HEK293 (cell line): ENCODE measurements at regions not wholly inside any gene's neighbourhood (a gene's known extent, or its start where the extent isn't known, plus 50 kb on each side); places are given as distances from the start of the nearest gene placed in this dataset.
A peak's percentile ranks its signal among the peaks of the same experiment; 100 is the strongest.

ENCODE experiments used
- CTCF ChIA-PET: fragments of 350-600 bp; formaldehyde crosslinking; extraction: SDS; loops from one replicate; lab custom pipeline; 2021; ENCODE audit warnings: antibody characterized with exemption; lab: Yijun Ruan, JAX
- POLR2A ChIA-PET: fragments of 300-600 bp; formaldehyde crosslinking; extraction: SDS; loops from one replicate; lab custom pipeline; 2020; ENCODE audit warnings: antibody characterized with exemption, inconsistent platforms; lab: Yijun Ruan, JAX
- H3K27ac ChIP-seq: fragments of 200-500 bp; sonication (Bioruptor generic); 2 replicates; pipeline ENCODE4 v1.5.1; 2014; ENCODE audit warnings: low read depth, low read length, control low read depth, inconsistent platforms; ENCODE audit errors: extremely low read depth
- H3K36me3 ChIP-seq, 2 experiments: fragments of 200-500 bp in 1 of 2; sonication (Bioruptor generic) in 1 of 2; 1 replicate in 1 of 2; 2 replicates in 1 of 2; pipeline ENCODE4 v1.5.1; 2014 to 2017; ENCODE audit warnings: inconsistent platforms in 2 of 2, low read length in 2 of 2; ENCODE audit not compliant: control insufficient read depth in 2 of 2, insufficient read depth in 1 of 2
- H3K4me1 ChIP-seq: fragments of 200-500 bp; sonication (Bioruptor generic); 2 replicates; pipeline ENCODE4 v1.5.1; 2014; ENCODE audit warnings: mild to moderate bottlenecking, low read length, inconsistent platforms; ENCODE audit not compliant: control insufficient read depth, insufficient read depth
- H3K4me3 ChIP-seq: 2 replicates; pipeline ENCODE4 v1.5.1; 2011; ENCODE audit warnings: low read depth, mild to moderate bottlenecking, control low read depth, low read length, moderate library complexity
- H3K9me3 ChIP-seq: fragments of 200-500 bp; sonication (Bioruptor generic); 2 replicates; pipeline ENCODE4 v1.5.1; 2014; ENCODE audit warnings: low read depth, low read length, inconsistent platforms; ENCODE audit not compliant: control insufficient read depth, insufficient read depth
- AEBP2 ChIP-seq: fragments of 450-650 bp; formaldehyde crosslinking; IDR thresholded peaks from 2 replicates; pipeline ENCODE4 v1.5.1; 2016; ENCODE audit warnings: missing biosample characterization, missing genetic modification characterization, borderline replicate concordance
- ATF2 ChIP-seq: fragments of 450-650 bp; formaldehyde crosslinking; IDR thresholded peaks from 2 replicates; pipeline ENCODE4 v1.5.1; 2016; ENCODE audit warnings: missing biosample characterization, missing genetic modification characterization, low read depth
- MEIS1 ChIP-seq: sonication (generic); formaldehyde crosslinking; IDR thresholded peaks from 2 replicates; pipeline ENCODE4 v1.8.1; 2022; ENCODE audit warnings: missing genetic modification reagents, mild to moderate bottlenecking, borderline replicate concordance
- SCRT2 ChIP-seq: fragments of 450-650 bp; formaldehyde crosslinking; IDR thresholded peaks from 2 replicates; pipeline ENCODE4 v1.5.1; 2016; ENCODE audit warnings: missing biosample characterization, missing genetic modification characterization
- SP7 ChIP-seq: fragments of 450-650 bp; formaldehyde crosslinking; IDR thresholded peaks from 2 replicates; pipeline ENCODE4 v1.5.1; 2016; ENCODE audit warnings: missing biosample characterization, missing genetic modification characterization
- TCF7L2 ChIP-seq: IDR thresholded peaks from 2 replicates; pipeline ENCODE4 v1.6.1; 2011; ENCODE audit warnings: low read depth, mild to moderate bottlenecking, inconsistent platforms, low read length, moderate library complexity, borderline replicate concordance
- TRIM28 ChIP-seq: IDR thresholded peaks from 2 replicates; pipeline ENCODE4 v1.6.1; 2011; ENCODE audit warnings: low read length, control low read depth, borderline replicate concordance
- WT1 ChIP-seq: fragments of 450-650 bp; formaldehyde crosslinking; IDR thresholded peaks from 2 replicates; pipeline ENCODE4 v1.5.1; 2016; ENCODE audit warnings: missing biosample characterization, missing genetic modification characterization
- ZBTB10 ChIP-seq: fragments of 450-650 bp; formaldehyde crosslinking; IDR thresholded peaks from 2 replicates; pipeline ENCODE4 v1.5.1; 2016; ENCODE audit warnings: missing biosample characterization, missing genetic modification characterization
- ZBTB17 ChIP-seq: fragments of 450-650 bp; formaldehyde crosslinking; IDR thresholded peaks from 2 replicates; pipeline ENCODE4 v1.5.1; 2016; ENCODE audit warnings: missing biosample characterization, missing genetic modification characterization
- ZBTB21 ChIP-seq: fragments of 450-650 bp; formaldehyde crosslinking; IDR thresholded peaks from 2 replicates; pipeline ENCODE4 v1.5.1; 2017; ENCODE audit warnings: missing biosample characterization, missing genetic modification characterization
- ZFP69B ChIP-seq: fragments of 450-650 bp; formaldehyde crosslinking; IDR thresholded peaks from 2 replicates; pipeline ENCODE4 v1.5.1; 2016; ENCODE audit warnings: missing biosample characterization, missing genetic modification characterization
- ZNF10 ChIP-seq: fragments of 450-650 bp; formaldehyde crosslinking; IDR thresholded peaks from 2 replicates; pipeline ENCODE4 v1.5.1; 2017; ENCODE audit warnings: missing biosample characterization, missing genetic modification characterization
- ZNF112 ChIP-seq: fragments of 450-650 bp; formaldehyde crosslinking; IDR thresholded peaks from 2 replicates; pipeline ENCODE4 v1.5.0; 2017; ENCODE audit warnings: missing biosample characterization, missing genetic modification characterization
- ZNF121 ChIP-seq: fragments of 450-650 bp; formaldehyde crosslinking; IDR thresholded peaks from 2 replicates; pipeline ENCODE4 v1.5.1; 2016; ENCODE audit warnings: missing biosample characterization, missing genetic modification characterization
- ZNF16 ChIP-seq: fragments of 450-650 bp; formaldehyde crosslinking; IDR thresholded peaks from 2 replicates; pipeline ENCODE4 v1.5.1; 2016; ENCODE audit warnings: low read depth, missing biosample characterization, missing genetic modification characterization
- ZNF266 ChIP-seq: fragments of 450-650 bp; formaldehyde crosslinking; IDR thresholded peaks from 2 replicates; pipeline ENCODE4 v1.5.1; 2016; ENCODE audit warnings: missing biosample characterization, missing genetic modification characterization, low read depth
- ZNF513 ChIP-seq: fragments of 450-650 bp; IDR thresholded peaks from 2 replicates; pipeline ENCODE4 v1.5.1; 2018; ENCODE audit warnings: missing biosample characterization, missing genetic modification characterization
- ZNF529 ChIP-seq: fragments of 450-650 bp; formaldehyde crosslinking; IDR thresholded peaks from 2 replicates; pipeline ENCODE4 v1.5.1; 2017; ENCODE audit warnings: missing genetic modification characterization, missing biosample characterization; ENCODE audit not compliant: insufficient replicate concordance
- ZNF621 ChIP-seq: fragments of 450-650 bp; formaldehyde crosslinking; IDR thresholded peaks from 2 replicates; pipeline ENCODE4 v1.5.1; 2017; ENCODE audit warnings: missing biosample characterization, missing genetic modification characterization
- ZNF623 ChIP-seq: fragments of 450-650 bp; formaldehyde crosslinking; IDR thresholded peaks from 2 replicates; pipeline ENCODE4 v1.5.1; 2016; ENCODE audit warnings: missing biosample characterization, missing genetic modification characterization
- ZNF776 ChIP-seq: fragments of 450-650 bp; formaldehyde crosslinking; IDR thresholded peaks from 2 replicates; pipeline ENCODE4 v1.5.0; 2017; ENCODE audit warnings: missing biosample characterization, missing genetic modification characterization, borderline replicate concordance
- ZSCAN4 ChIP-seq: fragments of 450-650 bp; formaldehyde crosslinking; IDR thresholded peaks from 2 replicates; pipeline ENCODE4 v1.5.1; 2017; ENCODE audit warnings: missing biosample characterization, missing genetic modification characterization

GRCh38 chr5:174362514-174362913 lies 317.0 kb downstream of the NSG2 start (continued):
- no peak for TF ChIP-seq ZNF621
- TF ChIP-seq ZNF623 (tag by site-specific recombination) = no peak
- TF ChIP-seq ZFP69B = no peak
- no peak for TF ChIP-seq ZNF112 (tag by site-specific recombination)
- TF ChIP-seq ZNF121 (tag by site-specific recombination) = no peak
- TF ChIP-seq ZBTB21 (tag by site-specific recombination) = no peak
- TF ChIP-seq, all 188 proteins: peak for 6

GRCh38 chr5:174363934-174364333 lies 318.4 kb downstream of the NSG2 start:
- peaks cover 0 to 5% of the 10 kb centered on the region in 2 experiments; a peak in 1 of 3 replicates for H3K36me3 ChIP-seq
- H3K4me1 ChIP-seq = no peaks in the 10 kb centered on the region
- ChIA-PET POLR2A (no interaction called here), CTCF (no interaction called here)
- no peak overlapping the region for H3K27ac ChIP-seq
- TF ChIP-seq TCF7L2 (no peak), ZBTB10 (tag by site-specific recombination) (no peak), ZNF776 (tag by site-specific recombination) (peak; percentile 74; the same call in 1 of the 2 replicates), SP7 (no peak), ATF2 (tag by site-specific recombination) (no peak), TRIM28 (no peak), ZSCAN4 (tag by site-specific recombination) (no peak), SCRT2 (tag by site-specific recombination) (no peak), ZNF513 (tag by site-specific recombination) (peak; percentile 95), WT1 (tag by site-specific recombination) (no peak), AEBP2 (no peak), ZBTB17 (no peak), ZNF266 (tag by site-specific recombination) (no peak), ZNF529 (no peak), MEIS1 (CRISPR knock-in tag) (no peak), ZNF10 (tag by site-specific recombination) (no peak), ZNF16 (no peak)
- H3K4me3 ChIP-seq = no peak overlapping the region
- H3K9me3 ChIP-seq = no peaks in the 10 kb centered on the region
